A549 (cell line): ENCODE measurements at regions not wholly inside any gene's neighbourhood (a gene's known extent, or its start where the extent isn't known, plus 50 kb on each side); places are given as distances from the start of the nearest gene placed in this dataset.

Experiments
- ATAC-seq, 2 experiments: fragments of 200-7000 bp in 1 of 2; fragments of >200 bp in 1 of 2; cut with Nextera tagmentation in 1 of 2; cut with Tn5 transposase in 1 of 2; 3 replicates each; pipeline versions ENCODE4 v1.8.0 to v1.9.1; 2018 to 2020; ENCODE audit warnings: mild to moderate bottlenecking in 1 of 2, moderate library complexity in 1 of 2
- CTCF ChIA-PET: fragments of 300-600 bp; sonication (Branson Sonifier 250); formaldehyde crosslinking; extraction: SDS; loops from one replicate; lab custom pipeline; 2021; ENCODE audit warnings: antibody characterized with exemption, inconsistent platforms; lab: Yijun Ruan, JAX
- POLR2A ChIA-PET: fragments of 350-600 bp; formaldehyde crosslinking; extraction: SDS; loops from one replicate; lab custom pipeline; 2021; ENCODE audit warnings: antibody characterized with exemption, inconsistent platforms; lab: Yijun Ruan, JAX
- DNase-seq, 2 experiments: peaks; one replicate each; pipeline versions ENCODE4 v3.0.0 to v3.0.0-alpha.2; 2011 to 2016; ENCODE audit warnings: low read depth in 1 of 2, low spot score in 1 of 2
- FAIRE-seq: peaks from 2 replicates; lab custom pipeline; 2011; peaks lifted over from hg19 to GRCh38; lab: Jason Lieb, UNC
- H3K27ac ChIP-seq, 2 experiments: fragments of >200 bp; sonication (Bioruptor Twin); formaldehyde crosslinking; 3 replicates each; pipeline ENCODE4 v1.5.1; 2016 to 2017
- H3K4me1 ChIP-seq: fragments of >200 bp; sonication (Bioruptor Twin); formaldehyde crosslinking; 3 replicates; pipeline ENCODE4 v1.6.1; 2016
- H3K4me2 ChIP-seq: fragments of >200 bp; sonication (Bioruptor Twin); formaldehyde crosslinking; 3 replicates; pipeline ENCODE4 v1.6.1; 2016
- H3K4me3 ChIP-seq: fragments of >200 bp; sonication (Bioruptor Twin); formaldehyde crosslinking; 3 replicates; pipeline ENCODE4 v1.5.1; 2016
- H3K9me3 ChIP-seq: fragments of >200 bp; sonication (Bioruptor Twin); formaldehyde crosslinking; 3 replicates; pipeline ENCODE4 v1.6.1; 2016
- BCL3 ChIP-seq: fragments of >200 bp; sonication (Bioruptor Twin); formaldehyde crosslinking; IDR thresholded peaks from 3 replicates; pipeline ENCODE4 v1.6.1; 2016
- CBX8 ChIP-seq: fragments of 200-600 bp; sonication (generic); IDR thresholded peaks from 2 replicates; pipeline ENCODE4 v1.6.1; 2016
- CHD2 ChIP-seq: fragments of 150-350 bp; IDR thresholded peaks from 2 replicates; pipeline ENCODE4 v1.6.1; 2014; ENCODE audit warnings: low read length; ENCODE audit not compliant: partially characterized antibody
- CTCF ChIP-seq: fragments of >200 bp; sonication (Bioruptor Twin); formaldehyde crosslinking; IDR thresholded peaks from 3 replicates; pipeline ENCODE4 v1.5.1; 2016
- E2F6 ChIP-seq: IDR thresholded peaks from 2 replicates; pipeline ENCODE4 v1.6.1; 2012; ENCODE audit warnings: low read depth, borderline replicate concordance
- EHF ChIP-seq: fragments of 250-450 bp; sonication (Bioruptor Pico); IDR thresholded peaks from 2 replicates; pipeline ENCODE4 v1.5.0; 2020; ENCODE audit warnings: mild to moderate bottlenecking
- EP300 ChIP-seq, 2 experiments: fragments of >200 bp; sonication (Bioruptor Twin); formaldehyde crosslinking; IDR thresholded peaks; 2 replicates in 1 of 2; 3 replicates in 1 of 2; pipeline ENCODE4 v1.6.1; 2016 to 2017
- FOSL2 ChIP-seq, 2 experiments: fragments of 450-650 bp in 1 of 2; fragments of >200 bp in 1 of 2; sonication (Bioruptor Twin) in 1 of 2; formaldehyde crosslinking; IDR thresholded peaks; 2 replicates each; pipeline versions ENCODE4 v1.5.0 to v1.6.1; 2016 to 2020; ENCODE audit warnings: mild to moderate bottlenecking in 1 of 2, moderate library complexity in 1 of 2
- FOXS1 ChIP-seq: fragments of 250-450 bp; sonication (Bioruptor Pico); IDR thresholded peaks from 2 replicates; pipeline ENCODE4 v1.5.0; 2020; ENCODE audit warnings: mild to moderate bottlenecking, moderate library complexity
- GATA3 ChIP-seq: IDR thresholded peaks from 2 replicates; pipeline ENCODE4 v1.6.1; 2012; ENCODE audit warnings: borderline replicate concordance
- HEYL ChIP-seq: fragments of 250-450 bp; sonication (Bioruptor Pico); IDR thresholded peaks from 2 replicates; pipeline ENCODE4 v1.8.0; 2021; ENCODE audit warnings: mild to moderate bottlenecking, moderate library complexity
- HMGXB4 ChIP-seq: fragments of 250-450 bp; sonication (Bioruptor Pico); IDR thresholded peaks from 2 replicates; pipeline ENCODE4 v1.5.0; 2021; ENCODE audit warnings: mild to moderate bottlenecking, moderate library complexity, borderline replicate concordance
- HOXA7 ChIP-seq: fragments of 250-450 bp; sonication (Bioruptor Pico); IDR thresholded peaks from 2 replicates; pipeline ENCODE4 v1.5.0; 2020; ENCODE audit warnings: mild to moderate bottlenecking, moderate library complexity
- JUN ChIP-seq, 2 experiments: fragments of >200 bp; sonication (Bioruptor Twin); formaldehyde crosslinking; IDR thresholded peaks; 2 replicates in 1 of 2; 3 replicates in 1 of 2; pipeline ENCODE4 v1.6.1; 2016 to 2017
- JUNB ChIP-seq: fragments of >200 bp; sonication (Bioruptor Twin); formaldehyde crosslinking; IDR thresholded peaks from 2 replicates; pipeline ENCODE4 v1.6.1; 2016
- MAX ChIP-seq: IDR thresholded peaks from 2 replicates; pipeline ENCODE4 v1.6.1; 2012
- MAZ ChIP-seq: fragments of 150-350 bp; IDR thresholded peaks from 2 replicates; pipeline ENCODE4 v1.6.1; 2014; ENCODE audit warnings: antibody characterized with exemption, low read depth, low read length, borderline replicate concordance
- MYC ChIP-seq: IDR thresholded peaks from 2 replicates; pipeline ENCODE4 v1.6.1; 2012; ENCODE audit warnings: mild to moderate bottlenecking, inconsistent platforms, low read length, improper control_type of control experiment, borderline replicate concordance
- NFE2L2 ChIP-seq: fragments of 150-350 bp; conservative IDR thresholded peaks from 2 replicates; pipeline ENCODE4 v1.6.1; 2014; ENCODE audit warnings: low read length
- PHF8 ChIP-seq: fragments of 200-600 bp; sonication (generic); IDR thresholded peaks from 2 replicates; pipeline ENCODE4 v1.6.1; 2016; ENCODE audit warnings: low read depth, mild to moderate bottlenecking, antibody characterized with exemption, moderate library complexity, borderline replicate concordance
- POLR2A ChIP-seq: IDR thresholded peaks from 2 replicates; pipeline ENCODE4 v1.6.1; 2012; ENCODE audit warnings: mild to moderate bottlenecking, low read length
- RNF2 ChIP-seq: fragments of 200-600 bp; sonication (generic); IDR thresholded peaks from 2 replicates; pipeline ENCODE4 v1.6.1; 2016; ENCODE audit warnings: low read depth, mild to moderate bottlenecking, antibody characterized with exemption, moderate library complexity, borderline replicate concordance
- ZC3H11A ChIP-seq: fragments of 450-650 bp; IDR thresholded peaks from 2 replicates; pipeline ENCODE4 v1.6.1; 2014; ENCODE audit warnings: antibody characterized with exemption, mild to moderate bottlenecking
- WGBS: methylation state at CpG from one replicate; pipeline ENCODE4 v1.1.6; 2017; ENCODE audit errors: missing lambda C conversion rate; 5-methylcytosine and 5-hydroxymethylcytosine counted together

GRCh38 chr4:185916231-185916630 lies 104.2 kb upstream of the SORBS2 start:
- H3K9me3 ChIP-seq: no peaks in the 10 kb centered on the region
- POLR2A ChIA-PET: no interaction called here
- H3K4me2 ChIP-seq: no peak overlapping the region
- WGBS: 66% methylated on average over 4 of the region's 4 CpGs
- H3K27ac ChIP-seq: no peak overlapping the region
- H3K4me1 ChIP-seq: no peaks in the 10 kb centered on the region
- ATAC-seq (no peak), FAIRE-seq (no peak), DNase-seq (no peak)
- no peak overlapping the region for H3K4me3 ChIP-seq
- CTCF ChIA-PET: no interaction called here
- TF ChIP-seq E2F6: no peak
- TF ChIP-seq ZC3H11A: no peak
- TF ChIP-seq EP300 (IDR thresholded peaks at IDR 0.05): no peak
- TF ChIP-seq CTCF: no peak
- TF ChIP-seq MAZ: no peak
- TF ChIP-seq POLR2A: no peak
- TF ChIP-seq JUNB: no peak
- TF ChIP-seq MYC: no peak
- no peak for TF ChIP-seq PHF8
- no peak for TF ChIP-seq HOXA7 (CRISPR knock-in tag)
- no peak for TF ChIP-seq HMGXB4 (CRISPR knock-in tag)
- TF ChIP-seq JUN (IDR thresholded peaks at IDR 0.05): no peak
- no peak for TF ChIP-seq NFE2L2
- no peak for TF ChIP-seq FOSL2 (IDR thresholded peaks at IDR 0.05)
- no peak for TF ChIP-seq FOSL2 (CRISPR knock-in tag; IDR thresholded peaks at IDR 0.05)
- TF ChIP-seq CHD2: no peak
- no peak for TF ChIP-seq GATA3
- no peak for TF ChIP-seq HEYL (CRISPR knock-in tag)

- no peak for DNase-seq
- TF ChIP-seq MAX (no peak), RNF2 (no peak), BCL3 (no peak), EHF (no peak), HEYL (CRISPR knock-in tag) (no peak), CBX8 (no peak), CTCF (no peak), FOXS1 (CRISPR knock-in tag) (no peak)
- Histone ChIP-seq H3K27ac (no peak overlapping the region), H3K9me3 (no peaks in the 10 kb centered on the region), H3K4me1 (no peaks in the 10 kb centered on the region), H3K4me2 (no peak overlapping the region), H3K4me3 (no peak overlapping the region)
- ChIA-PET POLR2A (no interaction called here), CTCF (no interaction called here)
- 46% methylated on average over 4 of the region's 4 CpGs for WGBS
- ATAC-seq: no peak
- no peak for FAIRE-seq
These were observed 104.7 kb upstream of the SORBS2 start for GRCh38 chr4:185916683-185917082.
